Astrocyte of the spinal cord (primary cell): ENCODE measurements at regions not wholly inside any gene's neighbourhood (a gene's known extent, or its start where the extent isn't known, plus 50 kb on each side); places are given as distances from the start of the nearest gene placed in this dataset.

ENCODE experiments used
- DNase-seq: peaks from one replicate; pipeline ENCODE4 v3.0.0; 2011; ENCODE audit warnings: low read depth, low spot score
- H3K4me3 ChIP-seq: 2 replicates; pipeline ENCODE4 v1.5.1; 2011; ENCODE audit warnings: low read depth, mild to moderate bottlenecking, low read length, moderate library complexity
- in situ Hi-C: cut with HindIII; loops from 2 replicates; pipeline ENCODE4 v1.10.0; 2017; ENCODE audit warnings: low sequenced_read_pairs
- TF ChIP-seq, protein P1 (sequence below): IDR thresholded peaks from 2 replicates; pipeline ENCODE4 v1.5.1; 2012; ENCODE audit warnings: low read depth, mild to moderate bottlenecking, low read length, inconsistent platforms

DNA sequence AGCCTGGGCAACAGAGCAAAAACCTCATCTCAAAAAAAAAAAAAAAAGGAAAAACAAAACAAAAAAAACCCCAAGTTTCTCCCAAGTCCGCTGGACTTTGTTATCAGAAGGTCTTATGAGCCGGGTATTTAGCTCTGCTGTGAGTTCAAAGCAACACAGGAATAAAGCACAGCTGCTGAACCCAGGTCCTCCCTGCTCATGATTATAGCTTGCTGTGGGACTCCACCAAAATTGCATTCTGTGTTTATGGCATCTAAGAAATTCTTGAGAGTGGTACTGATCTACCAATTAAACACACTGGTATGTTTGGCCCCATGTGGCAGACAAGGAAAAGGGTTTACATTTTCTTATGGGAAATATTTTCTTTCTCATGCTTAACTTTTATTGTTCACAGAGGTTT is 93.6 kb upstream of the NEDD9 start:
- H3K4me3 ChIP-seq: no peak overlapping the region
- TF ChIP-seq, protein P1, sequence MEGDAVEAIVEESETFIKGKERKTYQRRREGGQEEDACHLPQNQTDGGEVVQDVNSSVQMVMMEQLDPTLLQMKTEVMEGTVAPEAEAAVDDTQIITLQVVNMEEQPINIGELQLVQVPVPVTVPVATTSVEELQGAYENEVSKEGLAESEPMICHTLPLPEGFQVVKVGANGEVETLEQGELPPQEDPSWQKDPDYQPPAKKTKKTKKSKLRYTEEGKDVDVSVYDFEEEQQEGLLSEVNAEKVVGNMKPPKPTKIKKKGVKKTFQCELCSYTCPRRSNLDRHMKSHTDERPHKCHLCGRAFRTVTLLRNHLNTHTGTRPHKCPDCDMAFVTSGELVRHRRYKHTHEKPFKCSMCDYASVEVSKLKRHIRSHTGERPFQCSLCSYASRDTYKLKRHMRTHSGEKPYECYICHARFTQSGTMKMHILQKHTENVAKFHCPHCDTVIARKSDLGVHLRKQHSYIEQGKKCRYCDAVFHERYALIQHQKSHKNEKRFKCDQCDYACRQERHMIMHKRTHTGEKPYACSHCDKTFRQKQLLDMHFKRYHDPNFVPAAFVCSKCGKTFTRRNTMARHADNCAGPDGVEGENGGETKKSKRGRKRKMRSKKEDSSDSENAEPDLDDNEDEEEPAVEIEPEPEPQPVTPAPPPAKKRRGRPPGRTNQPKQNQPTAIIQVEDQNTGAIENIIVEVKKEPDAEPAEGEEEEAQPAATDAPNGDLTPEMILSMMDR: no peak
- in situ Hi-C loops: no loop called here
- DNase-seq: no peak

GRCh38 chr6:11324453-11325015 is 92.1 kb upstream of the NEDD9 start:
- in situ Hi-C loops: no loop called here
- H3K4me3 ChIP-seq: no peak overlapping the region
- DNase-seq: no peak
- TF ChIP-seq, protein P1: no peak

- H3K4me3 ChIP-seq: no peak overlapping the region
- TF ChIP-seq, protein P1: no peak
- in situ Hi-C loops: no loop called here
- no peak for DNase-seq
Observed at GRCh38 chr6:11323666-11324452, 91.4 kb upstream of the NEDD9 start.

- in situ Hi-C loops: no loop called here
- TF ChIP-seq, protein P1: no peak
- DNase-seq: no peak
- H3K4me3 ChIP-seq: no peak overlapping the region
Observed at GRCh38 chr6:11322252-11322885, 89.9 kb upstream of the NEDD9 start.

GRCh38 chr6:11320914-11321597 is 88.6 kb upstream of the NEDD9 start:
- TF ChIP-seq, protein P1: no peak
- H3K4me3 ChIP-seq: no peak overlapping the region
- in situ Hi-C loops: no loop called here
- no peak for DNase-seq
